ENCODE measurements at regions not wholly inside any gene's neighbourhood (a gene's known extent, or its start where the extent isn't known, plus 50 kb on each side); places are given as distances from the start of the nearest gene placed in this dataset.

DNA sequence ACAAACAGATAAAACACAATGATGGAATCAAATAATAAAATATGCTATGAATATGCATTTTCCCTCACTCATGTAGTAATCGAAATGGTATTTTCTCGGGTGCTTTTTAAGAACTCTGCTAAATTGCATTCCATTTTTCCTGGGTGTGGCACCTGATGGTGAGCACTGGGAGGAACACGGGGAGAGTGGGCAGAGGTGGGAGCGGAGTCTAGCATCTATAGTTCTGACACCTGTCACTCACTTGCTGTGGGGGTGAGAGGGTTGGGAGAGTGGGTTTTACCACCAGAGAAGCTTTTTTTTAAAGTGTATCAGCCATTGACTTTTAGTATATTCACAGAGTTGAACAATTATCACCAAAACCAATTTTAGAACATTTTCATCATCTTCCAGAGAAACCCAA lies 73.4 kb upstream of the PGBD5 start:
- TF ChIP-seq POLR2AphosphoS5 (IDR thresholded peaks at IDR 0.05; ENCODE audit: low read depth, low read length) (no peak), POLR2A (IDR thresholded peaks at IDR 0.05; ENCODE audit: borderline replicate concordance, extremely low read depth, insufficient read depth, insufficient read length) (no peak), ZFX (IDR thresholded peaks at IDR 0.05) (no peak), FOSL1 (IDR thresholded peaks at IDR 0.05; ENCODE audit: low read depth) (no peak)
- TF ChIP-seq, protein P1, sequence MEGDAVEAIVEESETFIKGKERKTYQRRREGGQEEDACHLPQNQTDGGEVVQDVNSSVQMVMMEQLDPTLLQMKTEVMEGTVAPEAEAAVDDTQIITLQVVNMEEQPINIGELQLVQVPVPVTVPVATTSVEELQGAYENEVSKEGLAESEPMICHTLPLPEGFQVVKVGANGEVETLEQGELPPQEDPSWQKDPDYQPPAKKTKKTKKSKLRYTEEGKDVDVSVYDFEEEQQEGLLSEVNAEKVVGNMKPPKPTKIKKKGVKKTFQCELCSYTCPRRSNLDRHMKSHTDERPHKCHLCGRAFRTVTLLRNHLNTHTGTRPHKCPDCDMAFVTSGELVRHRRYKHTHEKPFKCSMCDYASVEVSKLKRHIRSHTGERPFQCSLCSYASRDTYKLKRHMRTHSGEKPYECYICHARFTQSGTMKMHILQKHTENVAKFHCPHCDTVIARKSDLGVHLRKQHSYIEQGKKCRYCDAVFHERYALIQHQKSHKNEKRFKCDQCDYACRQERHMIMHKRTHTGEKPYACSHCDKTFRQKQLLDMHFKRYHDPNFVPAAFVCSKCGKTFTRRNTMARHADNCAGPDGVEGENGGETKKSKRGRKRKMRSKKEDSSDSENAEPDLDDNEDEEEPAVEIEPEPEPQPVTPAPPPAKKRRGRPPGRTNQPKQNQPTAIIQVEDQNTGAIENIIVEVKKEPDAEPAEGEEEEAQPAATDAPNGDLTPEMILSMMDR (IDR thresholded peaks at IDR 0.05 in 2 of 3, conservative IDR thresholded peaks at IDR 0.05 in 1 of 3; ENCODE audit: borderline replicate concordance in 1 of 3, insufficient read depth in 1 of 3, low read depth in 2 of 3, low read length in 2 of 3), result no peak
